ENCODE measurements at regions not wholly inside any gene's neighbourhood (a gene's known extent, or its start where the extent isn't known, plus 50 kb on each side); places are given as distances from the start of the nearest gene placed in this dataset.

DNA sequence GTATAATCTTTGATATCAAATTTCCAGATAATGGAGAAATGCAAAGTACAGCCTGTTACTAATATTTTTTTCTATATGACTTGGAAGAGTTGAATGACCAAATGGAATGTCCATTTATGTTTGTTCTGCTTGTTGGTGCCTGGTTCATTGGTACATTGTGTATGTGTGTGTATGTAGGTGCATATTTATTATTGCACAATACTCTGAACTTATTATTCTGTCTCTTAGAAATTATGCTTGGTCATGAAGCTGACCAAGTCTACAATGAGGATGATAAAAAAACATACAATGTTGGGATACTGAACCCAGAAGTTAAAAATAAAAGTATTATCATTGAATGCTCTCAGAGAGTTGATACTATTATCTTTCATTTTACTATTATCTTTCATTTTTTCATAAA is 706.3 kb downstream of the KCTD16 start:
- no peak for DNase-seq (ENCODE audit: low read depth in 4 of 4, low spot score in 1 of 4)

DNA sequence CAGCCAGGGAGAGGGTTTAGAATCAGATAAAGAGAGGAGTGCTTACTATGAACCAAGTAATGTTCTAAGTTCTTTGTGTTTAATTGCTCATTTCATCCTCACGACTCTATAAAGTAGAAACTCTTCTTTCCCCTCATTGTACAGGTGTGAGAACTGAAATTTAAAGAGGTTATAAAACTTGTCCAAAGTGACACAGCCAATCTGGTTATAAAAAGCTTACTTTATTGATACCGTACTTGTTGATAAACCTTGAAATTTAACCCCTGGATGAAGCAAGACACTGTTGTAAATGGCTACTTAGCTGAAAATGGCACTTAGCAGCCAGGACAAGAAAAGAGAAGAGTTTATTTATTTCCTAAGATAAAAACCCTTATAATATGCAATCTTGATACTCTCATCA is 702.4 kb downstream of the KCTD16 start:
- DNase-seq (ENCODE audit: low read depth in 4 of 4, low spot score in 1 of 4) = no peak

GRCh38 chr5:144864118-144864517 is 693.4 kb downstream of the KCTD16 start:
- DNase-seq (ENCODE audit: low read depth in 4 of 4, low spot score in 1 of 4) = no peak

GRCh38 chr5:144857454-144857853 is 686.8 kb downstream of the KCTD16 start:
- no peak for DNase-seq (ENCODE audit: low read depth in 4 of 4, low spot score in 1 of 4)

- DNase-seq (ENCODE audit: low read depth in 4 of 4, low spot score in 1 of 4) = no peak
These were observed 673.4 kb downstream of the KCTD16 start for GRCh38 chr5:144844086-144844485.

DNA sequence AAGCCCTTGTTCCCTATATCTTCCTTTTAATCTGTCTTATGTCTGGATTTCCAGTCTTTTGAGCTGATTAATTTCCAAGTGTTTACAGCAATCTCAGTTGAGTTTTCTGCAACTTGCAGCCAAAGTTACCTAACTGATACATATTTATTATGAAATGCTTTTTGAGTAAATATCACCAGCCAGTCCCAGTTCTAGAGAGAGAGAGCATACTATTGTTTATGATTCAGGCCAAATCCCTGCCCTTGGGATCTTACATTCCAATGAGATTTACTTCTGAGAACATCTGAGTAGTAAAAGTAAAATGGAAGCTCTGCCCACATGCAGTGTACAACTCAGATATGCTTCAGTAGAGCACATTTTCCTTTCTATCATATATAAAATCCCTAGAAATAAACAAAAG is 661.7 kb downstream of the KCTD16 start:
- no peak for DNase-seq (ENCODE audit: low read depth in 4 of 4, low spot score in 1 of 4)

- DNase-seq (ENCODE audit: low read depth in 4 of 4, low spot score in 1 of 4) = no peak
These were observed 661.0 kb downstream of the KCTD16 start for GRCh38 chr5:144831650-144832049.

DNA sequence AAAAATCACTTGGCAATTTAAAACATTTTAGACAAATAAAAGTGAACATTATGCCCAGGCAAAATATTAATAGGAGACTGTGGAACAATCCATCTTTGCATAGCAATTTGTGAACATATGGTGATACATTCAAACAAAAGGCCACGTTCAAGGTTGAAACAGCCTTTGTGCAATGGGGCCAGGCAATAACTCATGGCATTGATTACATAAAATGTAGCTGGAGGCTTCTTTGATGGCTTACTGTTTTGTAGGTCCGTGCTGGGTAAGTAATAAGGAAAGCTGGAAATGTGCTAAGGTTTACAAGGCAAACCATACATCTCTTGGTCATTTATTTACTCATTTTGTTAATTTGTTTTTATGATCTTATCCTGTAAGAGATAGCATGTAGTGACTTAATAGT is 651.8 kb downstream of the KCTD16 start:
- no peak for DNase-seq (ENCODE audit: low read depth in 4 of 4, low spot score in 1 of 4)

GRCh38 chr5:144820278-144820677 is 649.6 kb downstream of the KCTD16 start:
- no peak for DNase-seq (ENCODE audit: low read depth in 4 of 4, low spot score in 1 of 4)

GRCh38 chr5:144815131-144815530 is 644.5 kb downstream of the KCTD16 start:
- DNase-seq (ENCODE audit: low read depth in 4 of 4, low spot score in 1 of 4) = no peak

DNA sequence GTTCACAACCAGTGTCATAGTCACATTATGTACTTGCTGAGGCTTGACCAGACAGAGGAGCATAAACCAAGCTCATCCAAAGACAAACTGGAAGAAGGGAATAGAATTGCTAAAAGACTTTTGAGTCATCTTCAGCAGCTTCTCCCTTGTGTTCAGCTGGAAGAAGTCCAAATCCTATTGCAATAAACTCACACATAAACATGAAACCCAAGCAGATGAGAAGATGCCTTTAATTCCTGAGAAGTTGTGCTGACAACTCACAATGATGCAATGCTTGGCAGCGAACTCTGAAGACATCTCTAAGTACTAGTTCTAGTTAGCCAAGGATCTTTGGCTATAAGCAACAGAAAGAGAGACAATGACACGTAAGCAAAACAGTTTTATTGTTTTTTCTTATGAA is 642.1 kb downstream of the KCTD16 start:
- no peak for DNase-seq (ENCODE audit: low read depth in 4 of 4, low spot score in 1 of 4)

DNA sequence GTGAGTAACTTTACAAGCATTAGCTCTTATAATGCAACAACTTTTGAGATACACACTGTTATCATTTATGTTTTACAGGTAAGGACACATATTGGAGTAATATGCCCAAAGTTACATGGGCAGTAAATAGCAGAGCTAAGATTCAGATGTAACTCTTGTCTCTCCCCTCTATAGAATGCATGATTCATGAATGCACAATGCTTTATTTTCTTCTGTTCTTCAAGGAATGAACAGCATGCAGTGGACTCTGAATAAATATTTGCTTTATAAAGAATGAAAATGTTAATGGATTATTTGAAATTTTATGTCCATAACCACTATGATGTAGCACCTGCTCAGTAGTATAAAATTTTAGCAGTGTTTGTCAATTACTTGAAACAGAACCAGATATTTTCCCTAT is 629.5 kb downstream of the KCTD16 start:
- DNase-seq (ENCODE audit: low read depth in 4 of 4, low spot score in 1 of 4) = no peak

GRCh38 chr5:144798595-144798994 is 627.9 kb downstream of the KCTD16 start:
- DNase-seq (ENCODE audit: low read depth in 4 of 4, low spot score in 1 of 4) = no peak

- no peak for DNase-seq (ENCODE audit: low read depth in 4 of 4, low spot score in 1 of 4)
These were observed 624.2 kb downstream of the KCTD16 start for GRCh38 chr5:144794922-144795321.

- no peak for DNase-seq (ENCODE audit: low read depth in 4 of 4, low spot score in 1 of 4)
These were observed 617.9 kb downstream of the KCTD16 start for GRCh38 chr5:144788556-144788955.

GRCh38 chr5:144788046-144788445 is 617.4 kb downstream of the KCTD16 start:
- no peak for DNase-seq (ENCODE audit: low read depth in 4 of 4, low spot score in 1 of 4)

DNA sequence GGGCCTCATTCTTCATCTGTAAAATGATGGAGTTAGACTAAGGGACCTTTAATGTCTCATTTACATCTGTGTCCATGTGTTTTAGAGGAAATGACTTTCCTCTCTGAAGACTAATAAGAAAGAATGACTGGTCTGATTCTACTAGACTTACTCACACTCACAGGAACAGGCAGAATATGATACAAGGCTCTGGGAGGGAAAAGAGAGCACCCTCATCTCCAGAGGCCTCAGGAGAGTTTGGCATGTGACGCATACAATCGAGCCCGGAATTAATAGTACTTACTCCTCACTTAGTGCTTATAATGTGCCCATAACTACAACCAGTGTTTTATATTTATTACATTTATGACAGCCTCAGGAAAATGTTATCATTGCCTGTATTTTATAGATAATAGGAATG is 608.7 kb downstream of the KCTD16 start:
- DNase-seq (ENCODE audit: low read depth in 4 of 4, low spot score in 1 of 4) = no peak

DNA sequence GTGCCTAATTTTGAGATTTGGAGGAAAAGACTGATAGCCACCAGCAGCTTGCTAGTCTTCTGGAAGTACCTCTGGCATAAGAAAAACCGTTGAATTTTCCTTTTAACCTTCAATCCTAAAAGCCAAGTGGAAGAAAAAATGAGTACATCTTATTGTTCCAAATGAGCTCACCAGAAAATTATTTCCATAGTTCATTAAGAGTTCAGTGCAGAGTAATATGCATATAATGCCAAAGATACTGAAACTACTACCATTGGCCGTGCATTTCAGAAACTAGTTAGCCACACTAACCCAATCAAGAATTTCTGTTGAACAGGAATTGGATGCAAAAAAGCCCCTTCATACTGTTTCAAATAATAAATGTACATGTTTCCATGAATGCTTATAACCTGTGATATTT is 607.9 kb downstream of the KCTD16 start:
- no peak for DNase-seq (ENCODE audit: low read depth in 4 of 4, low spot score in 1 of 4)

DNA sequence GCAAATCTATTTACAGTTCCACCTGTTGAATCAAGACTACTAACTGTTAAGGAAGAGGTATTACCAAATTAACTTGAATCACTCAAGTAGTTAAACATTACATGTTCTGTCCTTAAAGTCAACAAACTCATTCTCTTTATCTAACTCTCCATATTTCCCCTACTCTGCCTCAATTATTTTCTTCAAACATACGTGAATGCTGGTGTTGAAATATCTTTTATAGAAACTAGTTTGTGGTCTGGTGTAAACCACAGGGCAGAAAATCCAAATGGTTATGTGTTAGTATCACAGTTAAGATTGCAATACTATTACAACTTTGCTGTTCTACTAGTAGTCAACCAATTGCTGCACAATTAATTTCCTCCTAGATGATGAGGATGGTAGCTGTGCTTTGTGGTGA is 603.5 kb downstream of the KCTD16 start:
- no peak for DNase-seq (ENCODE audit: low read depth in 4 of 4, low spot score in 1 of 4)

DNA sequence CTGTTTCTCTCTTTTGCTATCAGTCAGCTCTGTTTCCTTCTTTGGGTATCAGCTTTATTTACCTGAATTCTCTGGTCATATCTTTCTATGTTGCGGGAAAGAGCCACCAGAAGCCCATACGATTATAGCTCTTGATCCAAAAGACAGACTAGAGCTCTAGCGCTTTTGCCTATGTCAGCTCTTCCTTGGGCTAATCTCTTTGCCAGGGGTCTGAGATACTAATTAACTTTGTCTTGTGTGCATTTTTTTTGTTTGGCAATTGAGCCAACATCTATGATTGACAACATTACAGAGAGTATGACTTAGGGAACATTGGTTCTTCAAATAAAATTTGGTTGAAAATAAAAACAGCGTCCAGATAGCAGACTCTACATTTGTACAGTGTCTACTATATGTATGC is 603.0 kb downstream of the KCTD16 start:
- DNase-seq (ENCODE audit: low read depth in 4 of 4, low spot score in 1 of 4) = no peak

DNA sequence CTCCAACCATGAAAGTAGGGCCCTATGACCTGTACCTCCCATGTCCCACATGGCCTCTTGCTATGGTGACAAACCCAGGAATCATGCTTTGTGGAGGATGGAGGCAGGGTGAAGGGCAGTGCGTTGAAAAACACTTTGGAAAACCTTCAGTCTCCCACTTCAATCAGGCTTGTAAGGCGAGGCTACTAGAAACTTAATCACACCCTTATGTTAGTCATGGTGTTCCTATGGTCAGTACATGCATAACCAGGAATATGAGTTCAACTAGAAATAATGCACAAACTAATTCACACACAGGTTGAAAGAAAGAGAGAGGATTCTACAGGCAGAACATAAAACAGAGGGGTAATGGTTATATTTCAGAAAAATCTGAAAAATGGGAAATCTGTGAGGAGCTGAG is 601.1 kb downstream of the KCTD16 start:
- DNase-seq (ENCODE audit: low read depth in 4 of 4, low spot score in 1 of 4) = no peak

DNA sequence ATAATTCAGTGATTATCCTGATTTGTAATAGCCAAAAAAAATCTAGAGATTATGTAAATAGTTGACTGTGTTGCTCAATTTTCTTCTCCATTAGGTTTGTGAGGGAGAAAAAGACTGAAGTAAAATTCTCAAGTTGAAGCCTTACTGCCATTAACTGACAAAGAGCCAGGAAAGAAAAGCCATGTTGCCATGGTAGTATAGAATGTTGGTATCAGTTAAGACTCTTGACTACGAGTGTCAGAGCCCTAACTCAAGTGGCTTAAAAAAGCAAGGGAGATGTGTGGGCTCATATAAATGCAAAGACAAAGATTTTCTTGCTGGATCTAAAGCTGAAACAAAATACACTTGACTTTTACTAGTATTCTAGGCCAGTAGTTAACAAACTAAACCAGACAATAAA is 571.7 kb downstream of the KCTD16 start:
- no peak for DNase-seq (ENCODE audit: low read depth in 4 of 4, low spot score in 1 of 4)

DNA sequence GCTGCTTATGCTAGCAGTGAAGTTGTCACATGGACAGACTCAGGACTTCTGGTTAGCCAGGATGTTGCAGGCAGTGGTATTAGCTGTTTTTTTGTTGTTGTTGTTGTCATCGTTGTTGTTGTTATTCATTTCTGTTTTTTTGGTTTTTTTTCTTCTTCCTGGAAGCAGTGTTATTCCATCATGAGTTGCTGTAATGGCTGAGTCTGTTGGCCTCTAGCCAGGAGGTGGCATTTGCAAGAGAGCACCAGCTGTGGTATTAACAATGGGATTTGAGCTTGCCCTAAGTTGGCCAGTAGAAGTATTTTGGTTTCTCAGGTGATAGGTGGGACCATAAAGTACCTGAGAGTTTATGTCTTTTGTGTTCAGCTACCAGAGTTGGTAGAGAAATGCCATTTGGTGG is 561.1 kb downstream of the KCTD16 start:
- no peak for DNase-seq (ENCODE audit: low read depth in 4 of 4, low spot score in 1 of 4)

DNA sequence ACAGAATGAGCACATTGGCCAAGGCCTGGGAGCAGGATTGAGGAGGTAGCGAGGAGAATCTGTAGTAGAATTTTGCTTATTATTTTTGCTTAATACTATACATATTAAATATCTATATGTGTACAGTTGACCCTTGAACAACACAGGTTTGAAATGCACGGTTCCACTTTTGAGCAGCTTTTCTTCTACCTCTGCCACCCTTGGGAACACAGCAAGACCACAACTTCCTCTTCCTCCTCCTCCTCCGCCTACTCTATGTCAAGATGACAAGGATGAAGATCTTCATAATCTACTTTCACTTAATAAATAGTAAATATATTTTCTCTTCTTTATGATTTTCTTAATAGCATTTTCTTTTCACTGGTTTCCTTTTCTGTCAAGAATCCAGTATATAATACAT is 541.4 kb downstream of the KCTD16 start:
- no peak for DNase-seq (ENCODE audit: low read depth in 4 of 4, low spot score in 1 of 4)
